GM12892 (cell line): ENCODE measurements at regions not wholly inside any gene's neighbourhood (a gene's known extent, or its start where the extent isn't known, plus 50 kb on each side); places are given as distances from the start of the nearest gene placed in this dataset.

Source experiments
- POLR2A ChIP-seq: IDR thresholded peaks from 2 replicates; pipeline ENCODE4 v1.6.1; 2011; ENCODE audit warnings: low read depth, low read length, control low read depth
- POLR2AphosphoS5 ChIP-seq: IDR thresholded peaks from 2 replicates; pipeline ENCODE4 v1.6.1; 2011; ENCODE audit warnings: low read depth, low read length, control low read depth
- TAF1 ChIP-seq: IDR thresholded peaks from 2 replicates; pipeline ENCODE4 v1.6.1; 2011; ENCODE audit warnings: low read depth, mild to moderate bottlenecking, control low read depth, low read length, borderline replicate concordance

DNA sequence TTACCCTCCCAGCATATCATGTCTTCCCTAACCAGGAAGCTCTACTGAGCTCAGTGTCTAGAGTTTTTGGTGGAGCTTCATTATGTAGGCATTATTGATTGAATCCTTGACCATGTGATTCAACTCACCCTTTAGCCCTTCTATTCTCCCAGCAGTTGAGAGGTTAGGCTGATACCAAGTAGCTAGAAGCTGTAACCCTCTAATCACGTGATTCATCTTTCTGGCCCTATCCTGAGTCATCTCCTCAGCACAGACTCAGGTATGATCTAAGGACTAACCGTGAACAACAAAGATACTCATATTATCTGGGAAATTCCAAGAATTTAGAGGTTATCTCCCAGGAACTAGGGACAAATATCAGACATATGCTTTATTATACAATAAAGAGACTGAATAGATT lies 625.5 kb downstream of the JRKL start:
- TF ChIP-seq TAF1 (no peak), POLR2A (no peak), POLR2AphosphoS5 (no peak)
